ENCODE measurements at regions not wholly inside any gene's neighbourhood (a gene's known extent, or its start where the extent isn't known, plus 50 kb on each side); places are given as distances from the start of the nearest gene placed in this dataset.
"Not testable (repeated sequence)": the region's sequence is repeated elsewhere in the genome, so short reads cannot be mapped to it uniquely, and the experiment has no call there.

DNA sequence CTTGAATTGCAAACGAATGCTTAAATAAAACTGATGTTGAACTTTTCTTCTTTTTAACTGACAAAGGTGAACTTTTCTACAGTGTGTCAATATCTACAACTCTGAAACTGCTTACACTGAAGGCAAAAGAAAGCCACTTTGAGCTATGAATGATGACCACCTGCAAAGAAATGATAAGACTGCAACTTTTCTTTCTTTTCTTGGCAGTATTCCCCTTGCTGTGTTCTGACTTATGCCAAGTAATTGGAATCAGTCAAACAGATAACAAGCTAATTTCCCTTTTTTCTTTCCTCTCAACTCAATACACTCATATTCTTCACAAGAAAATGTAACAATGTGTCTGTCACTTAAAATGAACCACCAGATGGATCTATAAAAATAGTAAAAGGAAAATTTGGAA lies 588.1 kb upstream of the BRINP3 start:
- TF ChIP-seq, protein P1, sequence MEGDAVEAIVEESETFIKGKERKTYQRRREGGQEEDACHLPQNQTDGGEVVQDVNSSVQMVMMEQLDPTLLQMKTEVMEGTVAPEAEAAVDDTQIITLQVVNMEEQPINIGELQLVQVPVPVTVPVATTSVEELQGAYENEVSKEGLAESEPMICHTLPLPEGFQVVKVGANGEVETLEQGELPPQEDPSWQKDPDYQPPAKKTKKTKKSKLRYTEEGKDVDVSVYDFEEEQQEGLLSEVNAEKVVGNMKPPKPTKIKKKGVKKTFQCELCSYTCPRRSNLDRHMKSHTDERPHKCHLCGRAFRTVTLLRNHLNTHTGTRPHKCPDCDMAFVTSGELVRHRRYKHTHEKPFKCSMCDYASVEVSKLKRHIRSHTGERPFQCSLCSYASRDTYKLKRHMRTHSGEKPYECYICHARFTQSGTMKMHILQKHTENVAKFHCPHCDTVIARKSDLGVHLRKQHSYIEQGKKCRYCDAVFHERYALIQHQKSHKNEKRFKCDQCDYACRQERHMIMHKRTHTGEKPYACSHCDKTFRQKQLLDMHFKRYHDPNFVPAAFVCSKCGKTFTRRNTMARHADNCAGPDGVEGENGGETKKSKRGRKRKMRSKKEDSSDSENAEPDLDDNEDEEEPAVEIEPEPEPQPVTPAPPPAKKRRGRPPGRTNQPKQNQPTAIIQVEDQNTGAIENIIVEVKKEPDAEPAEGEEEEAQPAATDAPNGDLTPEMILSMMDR (IDR thresholded peaks at IDR 0.05; ENCODE audit: control insufficient read depth, extremely low read depth, insufficient read depth): no peak
- H3K4me3 ChIP-seq (ENCODE audit: low read depth, low read length): no peak overlapping the region
- DNase-seq (ENCODE audit: low read depth): no peak

DNA sequence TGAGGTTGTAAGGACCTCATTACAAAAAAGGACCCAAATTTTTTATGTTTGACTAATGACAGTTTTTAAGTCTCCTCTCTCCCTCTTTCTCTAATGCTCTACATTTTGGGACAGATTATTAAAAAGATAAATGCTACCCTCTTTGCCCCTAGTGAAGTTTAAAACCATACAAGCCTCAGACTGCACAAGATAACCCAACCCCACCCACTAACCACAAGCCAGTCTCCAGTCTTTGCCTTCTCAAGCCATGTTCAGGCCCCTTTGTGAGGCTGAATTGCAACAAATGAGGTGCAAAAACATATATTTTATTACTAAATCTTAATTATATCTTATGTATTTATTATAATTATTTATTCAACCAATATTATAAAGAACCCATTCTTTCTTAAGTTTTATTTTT lies 597.2 kb upstream of the BRINP3 start:
- TF ChIP-seq, protein P1 (IDR thresholded peaks at IDR 0.05; ENCODE audit: control insufficient read depth, extremely low read depth, insufficient read depth): no peak
- no peak for DNase-seq (ENCODE audit: low read depth)
- no peak overlapping the region for H3K4me3 ChIP-seq (ENCODE audit: low read depth, low read length)

DNA sequence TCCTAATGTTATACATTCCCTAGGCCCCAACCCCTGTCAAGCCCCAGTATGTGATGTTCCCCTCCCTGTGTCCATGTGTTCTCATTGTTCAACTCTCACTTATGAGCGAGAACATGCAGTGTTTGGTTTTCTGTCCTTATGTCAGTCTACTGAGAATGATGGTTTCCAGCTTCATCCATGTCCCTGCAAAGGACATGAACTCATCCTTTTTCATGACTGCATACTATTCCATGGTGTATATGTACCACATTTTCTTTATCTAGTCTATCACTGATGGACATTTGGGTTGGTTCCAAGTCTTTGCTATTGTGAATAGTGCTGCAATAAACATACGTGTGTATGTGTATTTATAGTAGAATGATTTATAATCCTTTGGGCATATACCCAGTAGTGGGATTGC lies 605.4 kb upstream of the BRINP3 start:
- DNase-seq (ENCODE audit: low read depth); H3K4me3 ChIP-seq (ENCODE audit: low read depth, low read length): not testable (repeated sequence)

DNA sequence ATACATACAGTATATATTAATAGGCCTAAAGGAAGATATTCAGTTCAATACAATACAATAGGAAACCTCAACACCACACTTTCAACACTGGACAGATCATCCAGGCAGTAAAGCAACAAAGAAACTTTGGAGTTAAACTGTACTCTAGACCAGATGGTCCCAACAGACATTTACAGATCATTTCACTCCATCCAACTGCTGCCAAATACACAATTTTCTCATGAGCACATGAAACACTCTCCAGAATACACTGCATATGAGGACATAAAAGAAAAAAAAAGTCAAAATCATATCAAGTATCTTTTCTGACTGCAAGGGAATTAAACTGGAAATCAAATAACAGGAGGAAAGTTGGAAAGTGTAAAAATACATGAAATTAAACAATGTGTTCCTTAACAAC lies 607.5 kb upstream of the BRINP3 start:
- no peak for DNase-seq (ENCODE audit: low read depth)
- TF ChIP-seq, protein P1 (IDR thresholded peaks at IDR 0.05; ENCODE audit: control insufficient read depth, extremely low read depth, insufficient read depth): no peak
- no peak overlapping the region for H3K4me3 ChIP-seq (ENCODE audit: low read depth, low read length)

DNA sequence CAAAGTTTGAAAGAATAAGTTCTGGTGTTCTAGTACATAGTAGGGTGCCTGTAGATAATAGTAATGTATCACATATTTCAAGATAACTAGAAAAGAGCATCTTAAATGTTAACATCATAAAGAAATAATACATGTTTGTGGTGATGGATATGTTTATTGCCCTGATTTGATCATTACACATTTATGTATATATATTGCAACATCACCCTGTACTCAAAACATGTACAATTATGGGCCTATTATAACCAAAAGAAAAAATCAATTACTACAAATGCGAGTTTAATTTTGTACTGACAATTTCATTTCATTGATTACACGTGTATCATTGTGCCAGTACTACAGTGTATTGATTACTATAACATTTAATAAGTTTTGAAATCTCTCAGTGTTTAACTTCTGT lies 609.2 kb upstream of the BRINP3 start:
- DNase-seq (ENCODE audit: low read depth): no peak

GRCh38 chr1:191096405-191096804 lies 618.7 kb upstream of the BRINP3 start:
- TF ChIP-seq, protein P1 (IDR thresholded peaks at IDR 0.05; ENCODE audit: control insufficient read depth, extremely low read depth, insufficient read depth): no peak
- DNase-seq (ENCODE audit: low read depth): no peak
- no peak overlapping the region for H3K4me3 ChIP-seq (ENCODE audit: low read depth, low read length)

More for the DNA sequence above, 609.2 kb upstream of the BRINP3 start:
- H3K4me3 ChIP-seq (ENCODE audit: low read depth, low read length): no peak overlapping the region
- TF ChIP-seq, protein P1 (IDR thresholded peaks at IDR 0.05; ENCODE audit: control insufficient read depth, extremely low read depth, insufficient read depth): no peak

GRCh38 chr1:191099696-191100095 lies 622.0 kb upstream of the BRINP3 start:
- TF ChIP-seq, protein P1 (IDR thresholded peaks at IDR 0.05; ENCODE audit: control insufficient read depth, extremely low read depth, insufficient read depth): no peak
- DNase-seq (ENCODE audit: low read depth): no peak
- H3K4me3 ChIP-seq (ENCODE audit: low read depth, low read length): no peak overlapping the region

All from LNCaP clone FGC (cell line).